ENCODE measurements at regions not wholly inside any gene's neighbourhood (a gene's known extent, or its start where the extent isn't known, plus 50 kb on each side); places are given as distances from the start of the nearest gene placed in this dataset.

DNA sequence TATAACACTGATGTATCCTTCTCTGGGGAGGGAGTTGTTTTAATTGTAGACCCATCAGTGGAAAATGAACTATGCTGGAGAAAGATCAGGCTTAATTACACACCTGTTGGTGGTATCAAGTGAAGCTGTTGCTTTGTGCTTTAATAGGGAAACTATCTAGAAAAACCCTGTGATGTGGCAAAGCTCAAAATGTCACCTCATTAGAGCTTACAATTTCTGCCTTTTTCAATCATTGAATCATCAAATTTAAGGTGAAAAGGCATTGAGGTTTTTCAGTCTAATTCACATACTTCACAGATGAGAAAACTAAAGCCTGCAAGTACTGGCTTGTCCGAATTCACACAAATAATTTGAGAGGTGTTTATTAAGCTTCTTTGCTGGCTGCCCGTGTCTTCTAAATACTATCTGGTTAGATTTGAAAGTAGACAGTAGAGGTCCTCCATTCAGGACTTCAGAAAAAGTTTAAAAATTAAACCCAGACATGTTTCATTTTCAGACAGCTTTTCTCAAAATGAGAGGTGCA is 143.3 kb upstream of the MAP3K7 start:
- Histone ChIP-seq H4K20me1 (ENCODE audit: insufficient read depth, low read length) (no peaks in the 10 kb centered on the region), H3K4me1 (ENCODE audit: low read length) (peaks cover 17% of the 10 kb centered on the region), H2AFZ (ENCODE audit: low read depth, low read length) (peak overlapping the region; percentile 27; the same call in 1 of the 2 replicates), H3K27me3 (ENCODE audit: low read depth, low read length) (no peaks in the 10 kb centered on the region), H3K4me2 (ENCODE audit: low read length) (peak overlapping the region; percentile 57), H3K79me2 (ENCODE audit: low read length) (no peaks in the 10 kb centered on the region), H3K9ac (ENCODE audit: low read length) (no peak overlapping the region), H3K27ac (ENCODE audit: low read length) (peak overlapping the region; percentile 27; the same call in 1 of the 2 replicates), H3K4me3 (ENCODE audit: low read length) (0 out of 2 replicates have a peak overlapping the region, but pooled peaks have one; percentile 31), H3K36me3 (replicated peaks; ENCODE audit: low read depth, low read length) (no peaks in the 10 kb centered on the region), H3K9me3 (ENCODE audit: insufficient read depth, low read length) (no peaks in the 10 kb centered on the region)
- no peak for TF ChIP-seq EZH2phosphoT487 (IDR thresholded peaks at IDR 0.05; ENCODE audit: low read depth)
- TF ChIP-seq, protein P1, sequence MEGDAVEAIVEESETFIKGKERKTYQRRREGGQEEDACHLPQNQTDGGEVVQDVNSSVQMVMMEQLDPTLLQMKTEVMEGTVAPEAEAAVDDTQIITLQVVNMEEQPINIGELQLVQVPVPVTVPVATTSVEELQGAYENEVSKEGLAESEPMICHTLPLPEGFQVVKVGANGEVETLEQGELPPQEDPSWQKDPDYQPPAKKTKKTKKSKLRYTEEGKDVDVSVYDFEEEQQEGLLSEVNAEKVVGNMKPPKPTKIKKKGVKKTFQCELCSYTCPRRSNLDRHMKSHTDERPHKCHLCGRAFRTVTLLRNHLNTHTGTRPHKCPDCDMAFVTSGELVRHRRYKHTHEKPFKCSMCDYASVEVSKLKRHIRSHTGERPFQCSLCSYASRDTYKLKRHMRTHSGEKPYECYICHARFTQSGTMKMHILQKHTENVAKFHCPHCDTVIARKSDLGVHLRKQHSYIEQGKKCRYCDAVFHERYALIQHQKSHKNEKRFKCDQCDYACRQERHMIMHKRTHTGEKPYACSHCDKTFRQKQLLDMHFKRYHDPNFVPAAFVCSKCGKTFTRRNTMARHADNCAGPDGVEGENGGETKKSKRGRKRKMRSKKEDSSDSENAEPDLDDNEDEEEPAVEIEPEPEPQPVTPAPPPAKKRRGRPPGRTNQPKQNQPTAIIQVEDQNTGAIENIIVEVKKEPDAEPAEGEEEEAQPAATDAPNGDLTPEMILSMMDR (IDR thresholded peaks at IDR 0.05; ENCODE audit: low read depth, low read length), result no peak

DNA sequence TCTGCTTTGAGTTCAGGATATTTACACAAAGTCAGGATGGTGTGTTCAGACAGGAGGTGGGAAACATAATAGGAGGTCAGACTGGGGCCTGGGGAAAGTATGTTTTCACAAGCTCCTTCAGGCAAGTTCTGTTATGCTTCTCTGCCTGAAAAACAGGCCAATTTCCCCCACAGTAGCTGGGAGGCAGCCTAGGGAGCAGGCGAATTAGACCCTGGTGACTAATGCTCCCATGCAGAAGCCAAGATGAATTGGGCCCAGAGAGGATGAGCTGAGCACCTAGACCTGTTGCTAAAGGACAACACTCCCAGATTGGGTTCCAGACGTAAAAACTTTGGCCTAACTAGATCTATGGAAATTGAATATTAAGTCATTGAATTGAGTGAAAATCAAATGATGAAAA is 142.2 kb upstream of the MAP3K7 start:
- H3K27ac ChIP-seq (ENCODE audit: low read length), result no peak overlapping the region
- no peak overlapping the region for H2AFZ ChIP-seq (ENCODE audit: low read depth, low read length)
- TF ChIP-seq EZH2phosphoT487 (IDR thresholded peaks at IDR 0.05; ENCODE audit: low read depth), result no peak
- TF ChIP-seq, protein P1 (IDR thresholded peaks at IDR 0.05; ENCODE audit: low read depth, low read length), result no peak
- no peak overlapping the region for H3K4me3 ChIP-seq (ENCODE audit: low read length)
- H3K27me3 ChIP-seq (ENCODE audit: low read depth, low read length), result no peaks in the 10 kb centered on the region
- no peaks in the 10 kb centered on the region for H3K9me3 ChIP-seq (ENCODE audit: insufficient read depth, low read length)
- no peaks in the 10 kb centered on the region for H3K36me3 ChIP-seq (replicated peaks; ENCODE audit: low read depth, low read length)
- H3K4me1 ChIP-seq (ENCODE audit: low read length), result peaks cover 17% of the 10 kb centered on the region
- H3K4me2 ChIP-seq (ENCODE audit: low read length), result no peak overlapping the region
- no peak overlapping the region for H3K9ac ChIP-seq (ENCODE audit: low read length)
- no peaks in the 10 kb centered on the region for H3K79me2 ChIP-seq (ENCODE audit: low read length)
- no peaks in the 10 kb centered on the region for H4K20me1 ChIP-seq (ENCODE audit: insufficient read depth, low read length)

DNA sequence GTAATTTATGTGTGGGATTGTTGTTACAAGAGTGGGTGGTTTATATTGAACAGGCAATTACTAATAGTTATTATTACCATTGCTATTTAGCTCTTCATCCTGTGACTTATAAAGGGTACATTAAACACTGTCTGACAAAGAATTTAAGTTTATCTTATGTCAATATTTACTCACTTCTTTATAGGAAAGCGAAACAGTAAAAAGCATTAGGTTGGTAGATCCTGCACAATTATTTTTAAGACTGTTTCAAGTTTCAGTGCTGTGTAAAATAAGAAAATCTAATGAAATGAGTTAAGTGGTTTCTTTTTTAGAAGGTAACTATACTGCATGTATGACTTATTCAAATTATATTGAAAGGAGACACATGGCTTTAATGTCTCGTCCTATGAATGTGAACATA is 135.8 kb upstream of the MAP3K7 start:
- Histone ChIP-seq H2AFZ (ENCODE audit: low read depth, low read length) (no peak overlapping the region), H3K9me3 (ENCODE audit: insufficient read depth, low read length) (no peaks in the 10 kb centered on the region), H3K9ac (ENCODE audit: low read length) (no peak overlapping the region), H3K4me1 (ENCODE audit: low read length) (no peaks in the 10 kb centered on the region), H3K36me3 (replicated peaks; ENCODE audit: low read depth, low read length) (no peaks in the 10 kb centered on the region), H4K20me1 (ENCODE audit: insufficient read depth, low read length) (no peaks in the 10 kb centered on the region), H3K4me3 (ENCODE audit: low read length) (no peak overlapping the region), H3K27me3 (ENCODE audit: low read depth, low read length) (no peaks in the 10 kb centered on the region), H3K4me2 (ENCODE audit: low read length) (no peak overlapping the region), H3K79me2 (ENCODE audit: low read length) (no peaks in the 10 kb centered on the region), H3K27ac (ENCODE audit: low read length) (no peak overlapping the region)
- TF ChIP-seq, protein P1 (IDR thresholded peaks at IDR 0.05; ENCODE audit: low read depth, low read length), result no peak
- TF ChIP-seq EZH2phosphoT487 (IDR thresholded peaks at IDR 0.05; ENCODE audit: low read depth), result no peak

DNA sequence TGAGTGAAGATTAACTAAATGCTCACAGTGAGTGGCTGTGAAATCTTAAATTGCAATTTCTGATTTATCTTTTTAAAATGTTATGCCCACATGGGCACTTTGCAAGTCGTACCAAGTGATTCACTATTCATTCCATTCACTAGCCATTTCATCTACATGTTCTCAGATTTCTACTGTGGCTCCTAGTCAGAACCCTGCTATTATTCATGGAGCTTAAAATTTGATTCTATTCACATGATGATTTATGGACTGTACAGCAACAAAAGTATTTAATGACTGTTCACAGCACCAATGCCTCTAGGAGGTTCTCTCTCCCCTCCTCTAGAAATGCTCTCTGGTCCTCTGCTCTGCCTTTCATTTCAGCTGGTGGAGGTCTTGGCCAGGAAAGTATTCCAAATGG is 133.5 kb upstream of the MAP3K7 start:
- no peak overlapping the region for H3K4me3 ChIP-seq (ENCODE audit: low read length)

More for the DNA sequence above, 133.5 kb upstream of the MAP3K7 start:
- Histone ChIP-seq H4K20me1 (ENCODE audit: insufficient read depth, low read length) (no peaks in the 10 kb centered on the region), H3K27me3 (ENCODE audit: low read depth, low read length) (no peaks in the 10 kb centered on the region), H3K79me2 (ENCODE audit: low read length) (no peaks in the 10 kb centered on the region), H3K36me3 (replicated peaks; ENCODE audit: low read depth, low read length) (no peaks in the 10 kb centered on the region), H2AFZ (ENCODE audit: low read depth, low read length) (no peak overlapping the region), H3K4me1 (ENCODE audit: low read length) (no peaks in the 10 kb centered on the region), H3K9me3 (ENCODE audit: insufficient read depth, low read length) (no peaks in the 10 kb centered on the region), H3K9ac (ENCODE audit: low read length) (no peak overlapping the region), H3K27ac (ENCODE audit: low read length) (no peak overlapping the region), H3K4me2 (ENCODE audit: low read length) (no peak overlapping the region)
- TF ChIP-seq, protein P1 (IDR thresholded peaks at IDR 0.05; ENCODE audit: low read depth, low read length), result no peak
- TF ChIP-seq EZH2phosphoT487 (IDR thresholded peaks at IDR 0.05; ENCODE audit: low read depth), result no peak

Data from OCI-LY3 (cell line).